ENCODE measurements at regions not wholly inside any gene's neighbourhood (a gene's known extent, or its start where the extent isn't known, plus 50 kb on each side); places are given as distances from the start of the nearest gene placed in this dataset.

DNA sequence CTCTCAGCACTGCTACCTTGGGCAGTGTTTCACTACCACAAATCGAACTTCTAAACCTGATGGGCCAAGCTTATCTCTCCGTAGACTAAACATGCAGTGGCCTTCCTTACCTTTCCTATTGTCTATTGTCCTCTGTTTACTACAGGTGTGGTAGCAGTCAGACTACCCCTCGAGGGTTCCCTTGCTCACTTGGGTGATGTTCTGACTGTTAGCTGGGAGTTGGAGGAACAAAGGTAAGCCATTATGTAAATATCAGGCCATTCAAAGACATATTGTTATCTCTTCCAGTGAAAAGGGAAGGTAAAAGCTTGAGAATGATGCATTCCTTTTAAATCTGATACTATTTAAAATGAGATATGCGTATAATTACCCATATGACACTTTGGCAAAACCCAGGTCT, 828.3 kb upstream of the EEF2KMT start:
- TF ChIP-seq CREB1 (CRISPR knock-in tag; IDR thresholded peaks at IDR 0.05; ENCODE audit: low read depth) (no peak), EZH2 (IDR thresholded peaks at IDR 0.05; ENCODE audit: low read depth, unreplicated experiment) (no peak)
- TF ChIP-seq, protein P1, sequence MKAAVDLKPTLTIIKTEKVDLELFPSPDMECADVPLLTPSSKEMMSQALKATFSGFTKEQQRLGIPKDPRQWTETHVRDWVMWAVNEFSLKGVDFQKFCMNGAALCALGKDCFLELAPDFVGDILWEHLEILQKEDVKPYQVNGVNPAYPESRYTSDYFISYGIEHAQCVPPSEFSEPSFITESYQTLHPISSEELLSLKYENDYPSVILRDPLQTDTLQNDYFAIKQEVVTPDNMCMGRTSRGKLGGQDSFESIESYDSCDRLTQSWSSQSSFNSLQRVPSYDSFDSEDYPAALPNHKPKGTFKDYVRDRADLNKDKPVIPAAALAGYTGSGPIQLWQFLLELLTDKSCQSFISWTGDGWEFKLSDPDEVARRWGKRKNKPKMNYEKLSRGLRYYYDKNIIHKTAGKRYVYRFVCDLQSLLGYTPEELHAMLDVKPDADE (IDR thresholded peaks at IDR 0.05), result no peak
- TF ChIP-seq, protein P2, sequence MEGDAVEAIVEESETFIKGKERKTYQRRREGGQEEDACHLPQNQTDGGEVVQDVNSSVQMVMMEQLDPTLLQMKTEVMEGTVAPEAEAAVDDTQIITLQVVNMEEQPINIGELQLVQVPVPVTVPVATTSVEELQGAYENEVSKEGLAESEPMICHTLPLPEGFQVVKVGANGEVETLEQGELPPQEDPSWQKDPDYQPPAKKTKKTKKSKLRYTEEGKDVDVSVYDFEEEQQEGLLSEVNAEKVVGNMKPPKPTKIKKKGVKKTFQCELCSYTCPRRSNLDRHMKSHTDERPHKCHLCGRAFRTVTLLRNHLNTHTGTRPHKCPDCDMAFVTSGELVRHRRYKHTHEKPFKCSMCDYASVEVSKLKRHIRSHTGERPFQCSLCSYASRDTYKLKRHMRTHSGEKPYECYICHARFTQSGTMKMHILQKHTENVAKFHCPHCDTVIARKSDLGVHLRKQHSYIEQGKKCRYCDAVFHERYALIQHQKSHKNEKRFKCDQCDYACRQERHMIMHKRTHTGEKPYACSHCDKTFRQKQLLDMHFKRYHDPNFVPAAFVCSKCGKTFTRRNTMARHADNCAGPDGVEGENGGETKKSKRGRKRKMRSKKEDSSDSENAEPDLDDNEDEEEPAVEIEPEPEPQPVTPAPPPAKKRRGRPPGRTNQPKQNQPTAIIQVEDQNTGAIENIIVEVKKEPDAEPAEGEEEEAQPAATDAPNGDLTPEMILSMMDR (conservative IDR thresholded peaks at IDR 0.05; ENCODE audit: low read depth in 2 of 2), result no peak
